ENCODE measurements at regions not wholly inside any gene's neighbourhood (a gene's known extent, or its start where the extent isn't known, plus 50 kb on each side); places are given as distances from the start of the nearest gene placed in this dataset.

DNA sequence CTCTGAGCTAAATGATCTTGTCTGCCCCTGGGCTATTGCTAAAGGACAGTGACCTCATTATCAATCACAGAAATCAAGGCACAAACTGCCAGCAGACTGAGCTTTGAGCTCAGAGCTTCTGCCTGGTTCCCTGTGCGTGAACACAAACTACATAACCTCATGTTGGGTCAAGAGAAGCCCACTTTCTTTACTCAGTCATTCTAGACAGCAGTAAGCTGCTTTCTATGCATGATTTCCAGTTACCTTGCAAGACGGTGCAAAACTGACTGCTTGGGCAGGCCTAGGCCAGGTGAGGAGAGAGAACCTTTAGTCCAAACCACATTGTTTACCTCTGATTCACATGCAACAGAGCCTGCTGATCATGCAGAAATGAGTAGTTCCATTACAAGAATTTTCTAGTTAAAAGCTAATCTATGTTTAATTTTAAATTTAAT is 75.1 kb downstream of the ARRDC4 start:
- no peak for TF ChIP-seq POLR2AphosphoS5 (IDR thresholded peaks at IDR 0.05; ENCODE audit: low read depth, low read length)
- TF ChIP-seq SRF (IDR thresholded peaks at IDR 0.05; ENCODE audit: low read depth): no peak
- no peak for TF ChIP-seq ZNF274 (IDR thresholded peaks at IDR 0.05; ENCODE audit: low read depth, low read length)
- TF ChIP-seq, protein P1, sequence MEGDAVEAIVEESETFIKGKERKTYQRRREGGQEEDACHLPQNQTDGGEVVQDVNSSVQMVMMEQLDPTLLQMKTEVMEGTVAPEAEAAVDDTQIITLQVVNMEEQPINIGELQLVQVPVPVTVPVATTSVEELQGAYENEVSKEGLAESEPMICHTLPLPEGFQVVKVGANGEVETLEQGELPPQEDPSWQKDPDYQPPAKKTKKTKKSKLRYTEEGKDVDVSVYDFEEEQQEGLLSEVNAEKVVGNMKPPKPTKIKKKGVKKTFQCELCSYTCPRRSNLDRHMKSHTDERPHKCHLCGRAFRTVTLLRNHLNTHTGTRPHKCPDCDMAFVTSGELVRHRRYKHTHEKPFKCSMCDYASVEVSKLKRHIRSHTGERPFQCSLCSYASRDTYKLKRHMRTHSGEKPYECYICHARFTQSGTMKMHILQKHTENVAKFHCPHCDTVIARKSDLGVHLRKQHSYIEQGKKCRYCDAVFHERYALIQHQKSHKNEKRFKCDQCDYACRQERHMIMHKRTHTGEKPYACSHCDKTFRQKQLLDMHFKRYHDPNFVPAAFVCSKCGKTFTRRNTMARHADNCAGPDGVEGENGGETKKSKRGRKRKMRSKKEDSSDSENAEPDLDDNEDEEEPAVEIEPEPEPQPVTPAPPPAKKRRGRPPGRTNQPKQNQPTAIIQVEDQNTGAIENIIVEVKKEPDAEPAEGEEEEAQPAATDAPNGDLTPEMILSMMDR (IDR thresholded peaks at IDR 0.05 in 2 of 3, conservative IDR thresholded peaks at IDR 0.05 in 1 of 3; ENCODE audit: borderline replicate concordance in 1 of 3, insufficient read depth in 1 of 3, low read depth in 2 of 3, low read length in 2 of 3): no peak
